Erythroblast (primary cell): ENCODE measurements at regions not wholly inside any gene's neighbourhood (a gene's known extent, or its start where the extent isn't known, plus 50 kb on each side); places are given as distances from the start of the nearest gene placed in this dataset.

Experiments used
- DNase-seq, 2 experiments: peaks; one replicate each; lab custom pipeline; 2025; lab: John Stamatoyannopoulos, UW
- GATA1 ChIP-seq: IDR thresholded peaks from 2 replicates; pipeline ENCODE4 v1.6.1; 2011; ENCODE audit warnings: low read depth, mild to moderate bottlenecking, control low read depth, low read length, moderate library complexity
- POLR2A ChIP-seq: IDR thresholded peaks from 2 replicates; pipeline ENCODE4 v1.6.1; 2011; ENCODE audit warnings: mild to moderate bottlenecking, low read length

GRCh38 chr22:49302530-49302929 lies 525.1 kb downstream of the BRD1 start:
- TF ChIP-seq POLR2A (no peak), GATA1 (no peak)
- no peak for DNase-seq

GRCh38 chr22:49302150-49302460 lies 525.6 kb downstream of the BRD1 start:
- no peak for DNase-seq
- TF ChIP-seq GATA1 (no peak), POLR2A (no peak)

GRCh38 chr22:49301398-49302149 lies 526.1 kb downstream of the BRD1 start:
- no peak for DNase-seq
- TF ChIP-seq POLR2A (no peak), GATA1 (no peak)

GRCh38 chr22:49300951-49301397 lies 526.7 kb downstream of the BRD1 start:
- TF ChIP-seq GATA1 (no peak), POLR2A (no peak)
- DNase-seq, result no peak

GRCh38 chr22:49300241-49300640 lies 527.4 kb downstream of the BRD1 start:
- TF ChIP-seq GATA1 (no peak), POLR2A (no peak)
- DNase-seq, result no peak

GRCh38 chr22:49299821-49300231 lies 527.8 kb downstream of the BRD1 start:
- TF ChIP-seq GATA1 (no peak), POLR2A (no peak)
- DNase-seq, result no peak

- no peak for DNase-seq
- TF ChIP-seq POLR2A, result no peak
- TF ChIP-seq GATA1, result no peak
Observed at GRCh38 chr22:49298834-49299750, 528.6 kb downstream of the BRD1 start.

GRCh38 chr22:49297871-49298721 lies 529.6 kb downstream of the BRD1 start:
- no peak for DNase-seq
- TF ChIP-seq POLR2A, result no peak
- no peak for TF ChIP-seq GATA1

GRCh38 chr22:49297286-49297870 lies 530.3 kb downstream of the BRD1 start:
- TF ChIP-seq GATA1 (no peak), POLR2A (no peak)
- no peak for DNase-seq

- DNase-seq, result no peak
Observed at GRCh38 chr22:49296561-49296960, 531.1 kb downstream of the BRD1 start.

GRCh38 chr22:49295851-49296560 lies 531.7 kb downstream of the BRD1 start:
- TF ChIP-seq GATA1, result no peak
- TF ChIP-seq POLR2A, result no peak
- DNase-seq, result no peak

More at GRCh38 chr22:49296561-49296960, 531.1 kb downstream of the BRD1 start:
- TF ChIP-seq GATA1 (no peak), POLR2A (no peak)

GRCh38 chr22:49295465-49295743 lies 532.3 kb downstream of the BRD1 start:
- DNase-seq, result no peak
- TF ChIP-seq GATA1 (no peak), POLR2A (no peak)
